ENCODE measurements at regions not wholly inside any gene's neighbourhood (a gene's known extent, or its start where the extent isn't known, plus 50 kb on each side); places are given as distances from the start of the nearest gene placed in this dataset.
A peak's percentile ranks its signal among the peaks of the same experiment; 100 is the strongest.
"Not testable (repeated sequence)": the region's sequence is repeated elsewhere in the genome, so short reads cannot be mapped to it uniquely, and the experiment has no call there.

- DNase-seq (ENCODE audit: low spot score), result no peak
Observed at GRCh38 chr14:54010981-54011380, 54.4 kb upstream of the BMP4 start.

GRCh38 chr14:54023027-54023426 lies 66.4 kb upstream of the BMP4 start:
- no peak for DNase-seq (ENCODE audit: low spot score)

GRCh38 chr14:54025661-54026060 lies 69.0 kb upstream of the BMP4 start:
- peak; percentile 17 for DNase-seq (ENCODE audit: low spot score)

DNA sequence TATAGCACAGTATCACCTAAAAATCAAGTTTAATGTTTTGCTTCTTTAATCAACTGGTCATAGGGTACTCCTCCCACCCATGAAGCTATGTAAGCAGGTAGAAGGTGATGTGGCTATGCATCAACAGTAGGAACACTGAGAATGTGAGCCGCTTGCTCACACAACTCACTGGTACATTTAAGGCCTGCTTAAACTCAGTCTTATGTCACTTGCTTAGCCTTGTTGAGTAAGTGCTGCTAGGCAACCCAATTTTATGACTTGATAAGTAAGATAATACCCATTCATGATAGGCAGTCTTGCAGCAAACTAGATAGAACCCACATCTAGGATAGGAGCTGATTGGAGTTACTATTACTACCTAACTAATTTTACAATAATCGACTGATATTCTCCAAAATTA lies 70.0 kb upstream of the BMP4 start:
- DNase-seq (ENCODE audit: low spot score), result no peak

DNA sequence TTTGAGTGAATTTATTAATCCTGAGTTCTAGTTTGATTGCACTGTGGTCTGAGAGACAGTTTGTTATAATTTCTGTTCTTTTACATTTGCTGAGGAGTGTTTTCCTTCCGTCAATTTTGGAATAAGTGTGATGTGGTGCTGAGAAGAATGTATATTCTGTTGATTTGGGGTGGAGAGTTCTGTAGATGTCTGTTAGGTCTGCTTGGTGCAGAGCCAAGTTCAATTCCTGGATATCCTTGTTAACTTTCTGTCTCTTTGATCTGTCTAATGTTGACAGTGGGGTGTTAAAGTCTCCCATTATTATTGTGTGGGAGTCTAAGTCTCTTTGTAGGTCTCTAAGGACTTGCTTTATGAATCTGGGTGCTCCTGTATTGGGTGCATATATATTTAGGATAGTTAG lies 74.4 kb upstream of the BMP4 start:
- not testable (repeated sequence) for DNase-seq (ENCODE audit: low spot score)

- DNase-seq (ENCODE audit: low spot score), result not testable (repeated sequence)
Observed at GRCh38 chr14:54033285-54033684, 76.7 kb upstream of the BMP4 start.

- no peak for DNase-seq (ENCODE audit: low spot score)
Observed at GRCh38 chr14:54038724-54039123, 82.1 kb upstream of the BMP4 start.

DNA sequence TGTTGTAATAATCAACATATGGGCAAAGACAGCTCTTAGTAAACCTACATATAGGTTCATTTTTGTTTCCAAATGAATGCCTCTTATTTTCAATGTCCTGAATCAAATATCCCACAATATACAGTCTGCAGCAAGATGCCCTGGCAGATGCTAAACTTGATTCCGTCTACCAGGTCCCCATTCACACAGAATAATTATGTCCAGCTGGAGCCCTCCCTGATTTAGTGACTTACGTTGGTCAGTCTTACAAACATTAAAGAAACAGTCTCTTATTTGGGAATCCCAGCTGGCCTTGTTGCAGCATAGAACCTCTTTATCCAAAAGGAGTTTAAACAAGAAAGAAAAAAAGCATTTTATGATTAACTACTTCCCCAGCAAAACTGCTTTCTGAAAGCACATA lies 82.7 kb upstream of the BMP4 start:
- DNase-seq (ENCODE audit: low spot score), result no peak

- no peak for DNase-seq (ENCODE audit: low spot score)
Observed at GRCh38 chr14:54040846-54041245, 84.2 kb upstream of the BMP4 start.

GRCh38 chr14:54046250-54046649 lies 89.6 kb upstream of the BMP4 start:
- DNase-seq (ENCODE audit: low spot score), result no peak

GRCh38 chr14:54047645-54048308 lies 91.2 kb upstream of the BMP4 start:
- DNase-seq (ENCODE audit: low spot score), result no peak

DNA sequence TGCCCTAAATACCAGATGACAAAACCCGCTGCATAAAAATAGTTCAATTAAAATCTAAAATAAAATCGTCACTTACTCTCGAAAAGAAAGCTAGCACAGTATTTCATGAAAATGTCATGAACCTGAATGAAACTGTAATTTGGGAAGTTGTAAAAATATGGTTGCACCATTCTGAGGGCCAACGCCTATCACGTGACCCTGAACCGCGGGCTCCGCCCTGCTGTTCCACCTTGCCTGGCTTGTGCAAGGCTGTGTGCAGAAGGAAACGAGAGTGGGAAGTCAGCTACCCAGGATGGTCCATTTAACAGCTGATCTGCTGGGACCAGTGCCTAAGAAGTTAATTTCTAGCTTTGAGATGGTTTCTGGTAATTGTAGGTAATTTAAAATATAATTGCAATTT lies 91.7 kb upstream of the BMP4 start:
- no peak for DNase-seq (ENCODE audit: low spot score)

GRCh38 chr14:54048736-54049135 lies 92.1 kb upstream of the BMP4 start:
- DNase-seq (ENCODE audit: low spot score), result no peak

GRCh38 chr14:54050759-54051158 lies 94.1 kb upstream of the BMP4 start:
- DNase-seq (ENCODE audit: low spot score), result no peak

DNA sequence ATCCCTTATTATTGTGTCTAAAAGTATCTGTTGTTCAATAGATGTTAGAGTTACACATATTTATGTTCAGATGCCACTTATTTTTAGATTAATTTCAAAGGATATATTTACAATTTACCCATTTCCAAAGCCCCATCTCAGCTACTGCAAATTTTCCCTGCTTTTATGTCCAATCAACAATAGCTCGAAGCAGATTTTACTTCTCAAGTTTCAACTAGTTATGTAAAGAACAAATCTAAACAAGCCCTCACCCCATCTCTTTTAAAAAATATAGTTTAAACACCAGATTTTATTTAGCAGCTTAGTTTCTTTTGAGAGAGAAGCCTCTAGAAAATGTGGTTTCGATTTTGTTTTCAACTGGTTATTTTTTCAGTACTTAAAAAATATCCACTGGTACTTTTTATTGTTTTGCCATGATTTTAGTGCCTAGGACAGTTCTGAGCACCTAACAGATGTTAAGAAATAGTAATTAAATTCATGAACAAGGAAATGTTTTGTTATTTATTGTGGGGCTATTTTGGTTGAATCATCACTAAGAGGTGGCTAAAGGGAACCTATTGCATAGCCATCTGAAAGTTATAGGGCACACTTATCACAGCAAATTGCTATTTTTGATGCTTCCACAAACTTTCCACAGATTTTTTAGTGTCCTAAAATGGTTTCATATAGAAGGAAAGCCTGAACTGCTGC lies 96.2 kb upstream of the BMP4 start:
- DNase-seq (ENCODE audit: low spot score), result no peak

GRCh38 chr14:54053386-54053745 lies 96.7 kb upstream of the BMP4 start:
- DNase-seq (ENCODE audit: low spot score), result no peak

DNA sequence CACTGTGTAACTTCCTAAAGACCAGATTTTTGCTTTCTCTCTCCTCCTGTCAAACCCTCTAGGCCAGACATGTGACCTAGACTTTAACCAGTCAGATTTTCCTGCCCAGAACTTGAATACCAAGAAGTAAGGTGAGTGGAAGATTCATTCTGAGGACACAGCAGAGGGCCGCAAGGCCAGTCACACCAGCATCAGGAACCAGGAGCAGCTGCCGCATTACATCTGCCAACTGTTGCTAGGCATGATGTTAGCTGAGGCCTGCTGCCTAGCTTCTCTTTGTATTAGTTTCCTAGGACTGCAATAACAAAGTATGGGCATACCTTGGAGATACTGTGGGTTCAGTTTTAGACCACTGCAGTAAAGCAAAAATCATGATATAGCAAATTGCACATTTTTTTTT lies 101.9 kb upstream of the BMP4 start:
- no peak for DNase-seq (ENCODE audit: low spot score)

DNA sequence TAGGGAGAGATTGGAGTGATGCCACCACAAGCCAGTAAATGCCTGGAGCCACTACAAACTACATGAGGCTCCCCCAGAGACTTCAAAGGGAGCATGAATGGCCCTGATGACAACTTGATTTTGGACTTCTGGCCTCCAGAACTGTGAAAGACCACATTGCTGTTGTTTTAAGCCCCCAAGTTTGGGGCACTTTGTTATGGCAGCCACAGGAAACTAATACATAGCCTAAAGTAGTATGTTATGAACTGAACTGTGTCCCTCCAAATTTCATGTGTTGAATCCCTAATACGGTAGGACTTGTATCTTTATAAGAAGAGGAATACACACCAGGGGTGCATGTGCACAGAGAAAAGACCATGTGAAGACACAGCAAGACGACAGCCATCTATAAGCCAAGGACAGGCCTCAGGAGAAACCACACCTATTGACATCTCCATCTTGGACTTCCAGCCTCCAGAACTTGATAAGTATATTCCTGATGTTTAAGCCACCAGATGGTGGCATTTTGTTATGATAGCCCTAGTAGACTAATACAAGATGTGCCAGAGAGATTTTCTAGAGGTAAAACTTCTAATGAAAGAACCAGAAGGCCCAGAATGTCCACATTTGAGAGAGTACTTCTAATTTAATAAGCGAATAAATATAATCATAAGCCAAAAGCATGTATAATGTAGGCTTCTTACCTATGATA lies 127.1 kb upstream of the BMP4 start:
- no peak for DNase-seq (ENCODE audit: low spot score)

DNA sequence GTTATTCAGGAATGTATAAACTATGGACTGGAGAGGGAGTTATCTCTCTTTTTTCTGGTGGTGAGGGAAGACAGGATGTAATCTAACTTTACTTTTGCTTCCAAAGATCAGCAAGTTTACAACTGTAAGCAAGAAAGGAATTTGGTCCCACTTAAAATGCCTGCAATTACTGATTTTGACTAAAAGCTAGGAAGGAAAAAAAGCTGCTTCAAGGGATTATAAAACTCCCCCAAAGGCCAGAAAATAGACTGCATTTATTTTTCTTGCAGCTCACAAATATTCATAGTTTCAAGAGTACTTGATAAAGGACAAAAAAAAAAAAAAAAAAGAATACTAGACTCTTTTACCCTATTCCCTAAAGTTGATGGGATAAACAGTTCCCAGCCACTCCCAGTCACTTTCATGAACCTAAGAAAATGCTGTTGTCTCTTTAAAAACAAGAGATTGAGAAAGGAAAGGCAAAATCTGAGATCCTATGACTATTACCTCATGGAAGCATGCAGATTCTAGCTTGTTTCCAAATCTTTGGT lies 128.7 kb upstream of the BMP4 start:
- DNase-seq (ENCODE audit: low spot score), result no peak

- no peak for DNase-seq (ENCODE audit: low spot score)
Observed at GRCh38 chr14:54085841-54086240, 129.2 kb upstream of the BMP4 start.

DNA sequence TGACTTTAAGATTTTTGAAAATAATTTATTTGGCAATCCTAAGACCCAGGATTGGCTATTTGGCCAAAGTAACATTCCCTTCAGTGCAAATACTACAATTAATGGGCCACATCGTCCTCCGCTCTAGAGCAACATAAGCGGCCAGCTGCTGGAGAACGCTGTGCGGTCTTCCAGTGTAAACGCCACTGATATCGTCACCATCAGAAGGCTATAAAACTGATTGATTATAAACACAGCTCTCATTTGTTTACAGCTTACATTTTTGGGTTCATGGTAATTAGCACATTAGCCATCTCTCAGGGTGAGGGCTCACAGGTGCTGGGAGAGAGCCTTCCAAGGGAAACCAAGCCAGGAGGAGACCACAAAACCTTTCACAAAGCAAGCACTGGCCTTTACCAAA lies 130.1 kb upstream of the BMP4 start:
- no peak for DNase-seq (ENCODE audit: low spot score)

GRCh38 chr14:54087376-54087775 lies 130.8 kb upstream of the BMP4 start:
- DNase-seq (ENCODE audit: low spot score), result no peak

DNA sequence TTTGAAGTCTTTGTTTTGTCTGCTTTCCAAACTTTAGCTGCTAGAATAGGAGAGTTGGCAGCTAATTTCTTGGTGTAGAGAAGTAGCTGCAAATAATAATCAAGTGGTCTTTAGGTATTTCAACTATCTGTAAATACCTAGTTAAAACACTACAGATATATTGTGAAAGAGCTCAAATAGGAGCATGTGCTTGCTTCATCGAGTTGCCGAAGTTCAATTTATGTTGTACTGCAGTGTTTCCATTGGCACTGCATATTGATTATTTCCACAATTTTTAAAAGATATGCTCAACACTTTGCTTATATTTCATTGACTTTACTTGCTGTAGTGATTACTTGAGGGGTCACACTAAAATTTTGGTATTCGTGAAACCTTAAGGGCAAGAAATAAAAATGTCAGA lies 131.6 kb upstream of the BMP4 start:
- no peak for DNase-seq (ENCODE audit: low spot score)

Data from RKO (cell line).